GM21825 (cell line): ENCODE measurements at regions not wholly inside any gene's neighbourhood (a gene's known extent, or its start where the extent isn't known, plus 50 kb on each side); places are given as distances from the start of the nearest gene placed in this dataset.
"Not testable (repeated sequence)": the region's sequence is repeated elsewhere in the genome, so short reads cannot be mapped to it uniquely, and the experiment has no call there.

ENCODE experiments used
- ATAC-seq: cut with Tn5 transposase; IDR thresholded peaks from one replicate; pipeline ENCODE4 v1.9.1; 2021; ENCODE audit warnings: mild to moderate bottlenecking, moderate library complexity; ENCODE audit not compliant: unreplicated experiment

DNA sequence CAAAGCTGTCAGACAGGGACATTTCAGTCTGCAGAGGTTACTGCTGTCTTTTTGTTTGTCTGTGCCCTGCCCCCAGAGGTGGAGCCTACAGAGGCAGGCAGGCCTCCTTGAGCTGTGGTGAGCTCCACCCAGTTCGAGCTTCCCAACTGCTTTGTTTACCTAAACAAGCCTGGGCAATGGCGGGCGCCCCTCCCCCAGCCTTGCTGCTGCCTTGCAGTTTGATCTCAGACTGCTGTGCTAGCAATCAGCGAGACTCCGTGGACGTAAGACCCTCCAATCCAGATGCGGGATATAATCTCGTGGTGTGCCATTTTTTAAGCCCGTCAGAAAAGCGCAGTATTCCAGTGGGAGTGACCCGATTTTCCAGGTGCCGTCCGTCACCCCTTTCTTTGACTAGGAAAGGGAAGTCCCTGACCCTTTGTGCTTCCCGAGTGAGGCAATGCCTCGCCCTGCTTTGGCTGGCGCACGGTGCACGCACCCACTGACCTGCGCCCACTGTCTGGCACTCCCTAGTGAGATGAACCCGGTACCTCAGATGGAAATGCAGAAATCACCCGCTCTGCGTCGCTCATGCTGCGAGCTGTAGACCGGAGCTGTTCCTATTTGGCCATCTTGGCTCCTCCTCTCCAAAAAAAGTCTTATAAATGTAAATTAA, 54.1 kb upstream of the RIMS1 start:
- ATAC-seq, result not testable (repeated sequence)
